Left colon (tissue), 2 donors: ENCODE measurements at regions not wholly inside any gene's neighbourhood (a gene's known extent, or its start where the extent isn't known, plus 50 kb on each side); places are given as distances from the start of the nearest gene placed in this dataset.
A peak's percentile ranks its signal among the peaks of the same experiment; 100 is the strongest.

Experiments used
- ATAC-seq: fragments of 200-7000 bp; cut with Tn5 transposase; one replicate; pipeline ENCODE4 v1.9.1; 2020; ENCODE audit warnings: mild to moderate bottlenecking, moderate library complexity
- DNase-seq, 2 donors: peaks; one replicate each; pipeline ENCODE4 v3.0.0-alpha.2; 2020
- intact Hi-C, 2 donors: fragments of 100-400 bp; cut with DNase I in 1 of 2; cut with micrococcal nuclease in 1 of 2; formaldehyde crosslinking; loops; one replicate each; pipeline versions ENCODE4 v1.11.2 to v1.14.0; 2022; cut with DNase I, micrococcal nuclease
- donor health status: DM: no; HTN: no; CAD: no.
- donor health status: DM: yes; HTN: yes; CAD: no.

DNA sequence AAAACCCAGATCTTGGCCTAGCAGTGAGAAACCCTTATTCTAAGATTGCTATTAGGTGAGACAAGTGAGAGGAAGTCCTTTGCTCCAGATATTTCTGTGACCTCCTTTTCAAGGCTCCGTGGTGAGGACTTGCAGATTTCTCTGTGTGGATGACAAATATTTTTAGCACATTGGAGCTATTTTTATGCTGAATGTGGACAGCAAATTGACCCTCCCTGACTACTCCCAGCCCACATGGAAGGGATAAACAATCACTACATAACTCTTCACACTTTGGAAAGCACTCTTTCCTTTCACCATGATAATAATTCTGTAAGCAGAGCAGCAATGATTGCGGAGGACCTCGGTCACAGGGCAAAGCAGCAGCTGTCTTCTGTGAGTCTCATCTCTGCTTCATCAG is 88.0 kb upstream of the ADGRF1 start:
- DNase-seq (no peak), ATAC-seq (no peak)
- intact Hi-C loops, result no loop called here

GRCh38 chr6:47129129-47129528 is 87.0 kb upstream of the ADGRF1 start:
- no peak for DNase-seq
- intact Hi-C loops, result no loop called here
- no peak for ATAC-seq

DNA sequence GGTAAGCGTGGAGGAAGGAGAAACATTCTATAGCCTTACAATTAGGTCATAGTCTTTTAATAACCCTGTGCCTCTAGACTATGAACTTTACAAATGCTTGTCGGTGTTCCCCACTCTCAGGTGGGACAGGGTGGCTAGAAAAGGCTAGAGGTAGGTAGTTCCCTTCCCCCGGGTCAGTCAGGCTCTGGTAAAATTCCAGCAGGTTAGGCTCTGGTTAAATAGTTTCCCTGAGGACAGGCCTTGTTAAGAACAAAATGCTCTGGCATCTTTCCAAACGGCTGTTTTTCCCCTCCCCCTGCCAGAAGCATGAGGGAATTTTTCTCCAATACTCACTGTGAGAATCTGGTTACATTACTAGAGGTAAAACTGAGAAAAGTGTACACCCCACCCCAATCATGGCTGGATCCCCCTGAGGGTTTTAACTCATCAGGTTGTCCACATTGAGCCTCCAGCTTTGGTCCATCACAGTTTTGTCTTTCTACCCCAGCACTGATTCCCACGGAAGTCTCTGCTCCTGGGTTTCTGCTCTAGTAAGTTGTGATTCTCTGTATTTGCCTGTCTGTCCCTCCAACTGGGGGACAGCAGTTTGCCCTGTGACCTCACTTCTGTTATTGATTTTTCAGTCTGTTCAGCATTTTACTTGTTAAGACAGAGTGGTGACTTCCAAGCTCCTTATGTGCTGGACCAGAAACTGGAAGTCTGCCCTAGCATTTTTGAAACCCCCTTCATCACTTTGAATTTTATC is 84.7 kb upstream of the ADGRF1 start:
- intact Hi-C loops, result no loop called here
- ATAC-seq (peak; percentile 91), DNase-seq (peak; percentile 33 to 43)

- no peak for DNase-seq
- ATAC-seq, result no peak
- intact Hi-C loops, result no loop called here
These were observed 76.5 kb upstream of the ADGRF1 start for GRCh38 chr6:47118611-47119010.

GRCh38 chr6:47117314-47117713 is 75.2 kb upstream of the ADGRF1 start:
- intact Hi-C loops, result no loop called here
- DNase-seq (no peak), ATAC-seq (peak; percentile 64)

GRCh38 chr6:47116606-47117005 is 74.5 kb upstream of the ADGRF1 start:
- intact Hi-C loops, result no loop called here
- ATAC-seq (peak; percentile 96), DNase-seq (peak; percentile 78 to 84)

GRCh38 chr6:47116086-47116485 is 74.0 kb upstream of the ADGRF1 start:
- no peak for DNase-seq
- intact Hi-C loops, result no loop called here
- no peak for ATAC-seq

GRCh38 chr6:47114460-47114859 is 72.3 kb upstream of the ADGRF1 start:
- intact Hi-C loops, result no loop called here
- DNase-seq (no peak), ATAC-seq (no peak)

GRCh38 chr6:47112317-47112716 is 70.2 kb upstream of the ADGRF1 start:
- ATAC-seq (no peak), DNase-seq (no peak)
- intact Hi-C loops, result no loop called here

DNA sequence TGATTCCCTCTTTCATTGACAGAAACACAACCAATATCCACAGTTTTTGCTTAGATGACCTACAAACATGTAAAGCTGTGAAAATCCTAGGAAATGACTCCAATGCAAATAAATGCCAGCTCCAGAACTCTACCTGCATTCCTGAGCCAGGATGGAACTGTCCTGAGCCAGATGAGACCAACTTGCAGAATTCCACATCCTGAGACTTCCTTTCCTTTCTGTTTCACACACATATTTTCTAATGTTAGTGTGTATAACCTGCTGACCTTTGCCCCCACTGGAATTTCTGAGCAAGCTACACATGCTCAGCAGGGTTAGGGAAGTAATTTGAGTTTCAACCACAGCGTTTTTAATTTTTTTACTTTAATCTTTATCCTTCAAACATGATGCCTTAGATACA is 69.6 kb upstream of the ADGRF1 start:
- ATAC-seq (peak; percentile 55), DNase-seq (peak; percentile 46 to 61)
- intact Hi-C loops, result no loop called here

GRCh38 chr6:47109281-47109680 is 67.1 kb upstream of the ADGRF1 start:
- ATAC-seq, result no peak
- intact Hi-C loops, result no loop called here

DNA sequence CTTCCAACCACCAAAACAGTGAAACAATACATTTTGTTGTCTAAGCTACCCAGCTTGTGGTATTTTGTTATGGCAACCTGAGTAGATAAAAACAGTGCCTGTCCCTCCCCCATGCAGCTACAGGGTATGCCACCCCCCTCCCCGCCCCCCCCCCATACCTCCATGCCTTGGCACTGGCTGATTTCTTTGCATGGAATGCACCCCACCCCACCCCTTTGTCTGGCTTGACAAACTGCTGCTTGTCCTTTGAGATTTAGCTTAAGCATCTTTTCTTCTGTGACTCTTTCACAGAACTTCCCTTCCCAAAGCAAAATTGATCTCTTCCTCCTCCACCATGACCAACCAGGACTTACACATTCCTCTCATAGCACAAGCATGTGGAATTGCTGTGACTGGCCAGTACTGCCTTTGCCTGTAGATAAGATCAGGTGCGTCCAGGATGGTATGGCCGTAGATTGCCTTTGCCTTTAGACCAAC is 64.6 kb upstream of the ADGRF1 start:
- ATAC-seq, result no peak
- no peak for DNase-seq
- intact Hi-C loops, result no loop called here

More at GRCh38 chr6:47109281-47109680, 67.1 kb upstream of the ADGRF1 start:
- no peak for DNase-seq

DNA sequence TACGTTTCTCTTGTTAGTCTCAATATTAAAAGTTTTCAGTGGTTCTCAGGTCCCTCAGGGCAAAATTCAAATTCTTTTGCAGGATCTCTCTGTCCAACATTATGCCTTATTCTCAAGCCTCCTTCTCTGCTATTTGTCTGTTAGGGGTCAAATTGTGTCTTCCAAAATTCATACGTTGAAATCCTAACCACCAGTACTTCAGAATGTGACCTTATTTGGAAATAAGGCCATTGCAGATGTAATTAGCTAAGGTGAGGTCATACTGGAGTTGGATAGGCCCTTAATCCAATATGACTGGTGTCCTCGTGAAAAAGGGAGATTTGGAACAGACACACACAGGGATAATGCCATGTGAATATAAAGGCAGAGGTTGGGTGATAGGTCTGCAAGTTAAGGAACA is 64.1 kb upstream of the ADGRF1 start:
- intact Hi-C loops, result no loop called here
- no peak for ATAC-seq
- DNase-seq, result no peak

DNA sequence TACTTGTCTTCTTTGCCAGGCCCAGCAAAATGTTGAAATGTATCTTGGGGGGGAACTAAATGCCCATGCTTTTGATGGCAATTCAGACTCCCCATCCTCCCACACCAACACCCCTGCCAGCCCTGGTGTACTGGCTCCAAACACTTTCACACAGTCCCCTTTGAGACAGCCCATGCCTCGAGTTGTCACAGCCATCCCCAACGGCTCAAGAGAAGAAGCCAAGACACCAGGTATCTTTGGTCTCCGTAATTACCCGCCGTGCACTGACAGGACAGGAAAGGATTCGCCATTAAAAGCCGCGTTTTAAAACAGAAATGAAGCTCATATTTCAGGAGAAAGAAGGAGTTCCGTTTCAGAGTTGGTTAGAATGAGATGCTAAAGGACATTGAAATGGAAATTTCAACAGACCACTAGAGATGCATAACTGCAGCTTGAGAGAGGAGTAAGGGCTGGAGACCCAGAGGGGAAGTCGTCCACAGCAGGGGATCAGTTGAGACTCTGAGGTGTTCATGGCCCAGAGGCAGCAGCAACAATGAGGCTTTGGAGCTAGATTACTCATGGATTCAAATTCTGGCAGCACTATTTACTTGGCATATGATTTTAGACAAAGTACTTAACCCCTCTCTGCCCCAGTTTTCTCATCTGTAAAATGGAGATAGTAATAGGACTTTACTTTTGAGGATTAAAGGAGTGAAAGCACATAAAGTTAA is 63.5 kb upstream of the ADGRF1 start:
- ATAC-seq (no peak), DNase-seq (no peak)
- intact Hi-C loops, result no loop called here

GRCh38 chr6:47103931-47104330 is 61.8 kb upstream of the ADGRF1 start:
- intact Hi-C loops, result no loop called here
- DNase-seq (peak; percentile 39 to 57), ATAC-seq (peak; percentile 98)

DNA sequence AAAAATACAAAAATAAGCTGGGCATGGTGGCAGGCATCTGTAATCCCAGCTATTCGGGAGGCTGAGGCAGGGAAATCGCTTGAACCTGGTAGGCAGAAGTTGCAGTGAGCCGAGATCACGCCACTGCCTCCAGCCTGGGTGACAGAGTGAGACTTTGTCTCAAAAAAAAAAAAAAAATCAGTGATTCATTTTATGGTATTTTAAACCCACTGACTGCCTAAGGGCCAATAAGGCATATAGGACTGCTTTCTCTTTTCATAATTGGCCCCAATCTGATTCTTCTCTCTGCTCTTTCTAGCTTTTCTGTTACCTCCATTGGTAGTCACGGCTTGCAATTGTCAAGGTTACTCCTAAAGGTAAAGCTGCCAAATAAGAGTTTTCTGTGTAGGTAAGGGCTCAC is 60.2 kb upstream of the ADGRF1 start:
- no peak for ATAC-seq
- intact Hi-C loops, result no loop called here

DNA sequence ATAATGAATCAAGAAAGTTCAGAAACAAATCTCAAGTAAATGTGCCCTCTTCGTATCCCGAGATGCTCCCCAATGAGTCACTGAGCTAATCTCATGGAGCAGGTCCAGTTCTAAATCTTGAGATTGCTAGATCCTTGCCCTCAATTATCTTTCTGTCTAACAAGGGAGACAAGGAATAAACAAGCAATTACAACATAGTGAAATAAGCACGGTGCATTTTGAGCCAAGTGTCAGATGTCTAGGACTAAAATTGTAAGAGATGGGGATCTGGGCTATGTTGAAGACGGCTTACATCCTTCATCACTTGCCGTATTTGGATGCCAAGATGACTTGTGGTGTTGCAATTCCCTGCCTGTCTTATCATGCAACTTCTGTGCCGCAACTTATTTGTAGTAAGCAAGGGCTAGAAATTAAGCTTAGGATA is 56.5 kb upstream of the ADGRF1 start:
- no peak for DNase-seq
- ATAC-seq, result no peak
- intact Hi-C loops, result loop anchor here in 1 of 2 donors (10.0 kb wide), 1 partner anchor 146 kb away; no protein-coding TSS in a partner anchor

More for the DNA sequence above, 60.2 kb upstream of the ADGRF1 start:
- DNase-seq, result no peak

DNA sequence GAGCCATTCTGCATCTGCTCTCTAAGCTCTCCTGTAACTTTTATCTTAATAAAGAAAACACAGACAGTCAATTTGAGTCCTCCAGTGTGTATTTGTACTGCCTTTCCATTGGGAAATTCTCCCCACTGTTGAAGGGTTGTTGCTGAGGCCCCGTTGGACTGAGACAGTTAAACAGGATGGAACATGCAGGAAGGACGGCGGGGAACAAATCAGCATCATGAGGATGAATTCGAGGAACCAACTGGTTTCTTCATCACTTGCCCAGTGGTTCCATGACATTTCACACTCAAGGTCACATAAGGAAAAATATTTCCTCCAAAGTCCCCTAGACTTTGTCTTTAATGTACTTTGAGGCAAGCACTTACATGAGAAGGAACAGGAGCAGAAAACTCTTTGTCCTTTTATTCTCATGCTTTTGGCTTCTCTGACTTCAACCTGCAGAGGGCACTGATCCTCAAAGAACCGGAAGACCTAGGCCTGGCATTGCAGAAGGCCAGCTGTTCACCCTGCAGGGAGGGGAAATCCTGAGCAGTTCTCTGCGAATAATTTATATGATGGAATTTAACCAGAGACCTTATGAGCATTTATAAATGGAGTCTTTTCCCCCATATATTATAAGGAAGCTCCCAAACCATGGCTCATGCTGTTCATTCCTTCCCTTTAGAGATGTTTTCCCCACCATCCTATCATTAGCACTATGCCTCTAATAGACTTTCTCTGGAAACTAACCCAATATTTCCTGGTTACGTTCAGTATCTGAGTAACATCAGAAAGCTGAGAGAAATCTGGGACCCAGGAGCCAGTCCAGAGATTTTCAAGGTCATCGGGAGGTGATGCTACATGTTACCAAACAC is 55.2 kb upstream of the ADGRF1 start:
- intact Hi-C loops, result loop anchor here in 1 of 2 donors (2.0 to 10.0 kb wide), 2 partner anchors 147 to 211 kb away; partner anchors contain the start of gene TNFRSF21
- ATAC-seq, result peak; percentile 70
- DNase-seq, result peak; percentile 69 to 78

GRCh38 chr6:47096211-47096895 is 54.2 kb upstream of the ADGRF1 start:
- intact Hi-C loops, result loop anchor here in 1 of 2 donors (2.0 to 10.0 kb wide), 2 partner anchors 148 to 212 kb away; partner anchors contain the start of gene TNFRSF21
- ATAC-seq (no peak), DNase-seq (no peak)
